Neuron (in vitro differentiated cells): ENCODE measurements at regions not wholly inside any gene's neighbourhood (a gene's known extent, or its start where the extent isn't known, plus 50 kb on each side); places are given as distances from the start of the nearest gene placed in this dataset.
"Not testable (repeated sequence)": the region's sequence is repeated elsewhere in the genome, so short reads cannot be mapped to it uniquely, and the experiment has no call there.

Source experiments
- H2AFZ ChIP-seq: one replicate; pipeline ENCODE4 v1.6.1; 2013; ENCODE audit warnings: low read depth, mild to moderate bottlenecking, inconsistent platforms, low read length, moderate library complexity
- H3K27me3 ChIP-seq: one replicate; pipeline ENCODE4 v1.6.1; 2013; ENCODE audit warnings: low read length; ENCODE audit not compliant: insufficient read depth
- H3K36me3 ChIP-seq: one replicate; pipeline ENCODE4 v1.6.1; 2013; ENCODE audit warnings: low read length; ENCODE audit not compliant: insufficient read depth
- H3K4me1 ChIP-seq: one replicate; pipeline ENCODE4 v1.6.1; 2013; ENCODE audit warnings: low read length; ENCODE audit not compliant: insufficient read depth
- H3K4me3 ChIP-seq: 2 replicates; pipeline ENCODE4 v1.5.1; 2013; ENCODE audit warnings: mild to moderate bottlenecking, low read length, moderate library complexity
- H3K9me3 ChIP-seq: one replicate; pipeline ENCODE4 v1.6.1; 2013; ENCODE audit warnings: low read length

DNA sequence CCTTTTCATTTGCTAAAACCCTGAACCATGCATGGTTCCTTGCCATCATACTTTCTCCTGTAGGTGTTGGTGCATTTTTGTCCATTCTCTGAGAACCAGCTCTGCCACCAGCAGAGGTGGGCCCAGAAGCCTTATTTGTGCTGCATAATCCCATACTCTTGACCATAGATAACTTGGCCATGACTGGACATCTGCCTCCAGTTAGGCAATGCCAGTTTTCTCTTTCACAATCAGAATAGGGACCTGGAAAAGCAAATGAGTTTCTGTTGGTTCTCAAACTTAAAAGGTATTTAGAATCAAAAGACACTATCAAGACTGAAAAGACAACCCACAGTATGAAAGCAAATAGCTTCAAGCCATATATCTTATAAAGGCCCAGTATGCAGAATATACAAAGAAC is 167.3 kb downstream of the MAIP1 start:
- Histone ChIP-seq H3K4me3 (no peak overlapping the region), H3K27me3 (no peaks in the 10 kb centered on the region), H3K4me1 (peaks cover 12% of the 10 kb centered on the region), H3K36me3 (no peaks in the 10 kb centered on the region), H2AFZ (no peak overlapping the region), H3K9me3 (no peaks in the 10 kb centered on the region)

- not testable (repeated sequence) for H3K27me3 ChIP-seq, H3K4me3 ChIP-seq, H2AFZ ChIP-seq, H3K4me1 ChIP-seq, H3K9me3 ChIP-seq, H3K36me3 ChIP-seq
Measured at GRCh38 chr2:200124665-200125368, 169.4 kb downstream of the MAIP1 start.

DNA sequence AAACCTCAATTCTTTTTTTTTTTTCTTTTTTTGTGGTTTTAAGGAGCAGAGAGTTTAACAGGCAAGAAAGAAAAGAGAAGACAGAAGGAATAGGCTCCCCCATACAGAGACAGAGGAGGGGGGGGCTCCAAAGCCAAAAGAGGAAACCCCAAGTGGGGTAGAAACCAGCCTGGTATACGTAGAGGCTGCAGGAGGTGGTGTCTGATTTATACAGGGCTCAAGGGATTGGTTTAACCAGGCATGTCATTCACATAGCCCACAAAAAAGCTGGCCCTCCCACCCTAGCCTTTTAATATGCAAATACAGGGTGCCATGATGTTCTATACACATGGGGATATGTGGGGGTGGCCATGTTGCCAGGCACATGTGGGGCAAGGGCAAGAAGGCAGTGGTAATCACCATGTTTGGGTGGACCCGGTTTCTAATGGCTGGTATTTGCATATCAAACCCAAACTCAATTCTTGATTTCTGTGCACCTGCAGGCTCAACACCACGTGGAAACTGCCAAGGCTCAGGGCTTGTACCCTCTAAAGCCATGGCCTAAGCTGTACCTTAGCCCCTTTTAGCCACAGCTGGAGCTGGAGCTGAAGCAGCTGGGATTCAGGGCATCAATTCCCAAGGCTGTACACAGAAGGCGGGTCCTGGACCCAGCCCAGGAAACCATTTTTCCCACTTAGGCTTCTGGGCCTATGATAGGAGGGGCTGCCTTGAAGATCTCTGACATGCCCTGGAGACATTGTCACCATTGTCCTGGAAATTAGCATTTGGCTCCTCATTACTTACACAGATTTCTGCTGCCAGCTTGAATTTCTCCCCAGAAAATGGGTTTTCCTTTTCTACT is 170.3 kb downstream of the MAIP1 start:
- Histone ChIP-seq H3K36me3 (no peaks in the 10 kb centered on the region), H3K9me3 (no peaks in the 10 kb centered on the region), H3K4me3 (no peak overlapping the region), H3K4me1 (peaks cover 9% of the 10 kb centered on the region), H3K27me3 (no peaks in the 10 kb centered on the region), H2AFZ (no peak overlapping the region)

GRCh38 chr2:200126285-200126670 is 170.9 kb downstream of the MAIP1 start:
- H3K36me3 ChIP-seq, H3K27me3 ChIP-seq, H3K9me3 ChIP-seq, H2AFZ ChIP-seq, H3K4me3 ChIP-seq: not testable (repeated sequence)
- H3K4me1 ChIP-seq: peaks cover 11% of the 10 kb centered on the region

GRCh38 chr2:200126680-200127079 is 171.3 kb downstream of the MAIP1 start:
- H3K4me3 ChIP-seq, H3K9me3 ChIP-seq, H3K36me3 ChIP-seq, H3K27me3 ChIP-seq, H2AFZ ChIP-seq: not testable (repeated sequence)
- peaks cover 11% of the 10 kb centered on the region for H3K4me1 ChIP-seq

DNA sequence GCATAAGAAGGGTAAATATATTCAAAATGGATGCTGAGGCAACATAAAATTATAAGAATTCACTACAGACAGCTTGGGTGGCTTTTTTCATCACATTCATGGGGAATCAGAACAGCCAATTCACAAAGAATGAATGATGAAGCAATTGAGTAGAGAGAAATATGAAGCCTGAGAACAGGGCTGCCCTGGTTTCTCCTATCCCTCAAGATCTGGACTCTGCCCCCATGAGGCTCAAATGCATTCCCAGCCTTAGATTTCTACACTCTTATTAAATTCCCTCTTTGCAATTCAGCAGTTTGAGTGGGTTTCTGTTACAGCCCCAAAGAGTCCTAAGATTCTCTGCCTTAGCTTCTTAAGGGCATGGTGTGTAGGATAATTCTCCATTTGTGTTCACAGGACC is 172.5 kb downstream of the MAIP1 start:
- H3K9me3 ChIP-seq: no peaks in the 10 kb centered on the region
- no peaks in the 10 kb centered on the region for H3K27me3 ChIP-seq
- H3K4me1 ChIP-seq: peaks cover 17% of the 10 kb centered on the region
- H3K36me3 ChIP-seq: no peaks in the 10 kb centered on the region
- no peak overlapping the region for H2AFZ ChIP-seq
- H3K4me3 ChIP-seq: no peak overlapping the region

GRCh38 chr2:200128296-200128695 is 172.9 kb downstream of the MAIP1 start:
- Histone ChIP-seq H3K27me3 (no peaks in the 10 kb centered on the region), H2AFZ (no peak overlapping the region), H3K4me3 (no peak overlapping the region), H3K9me3 (no peaks in the 10 kb centered on the region), H3K36me3 (no peaks in the 10 kb centered on the region), H3K4me1 (peaks cover 22% of the 10 kb centered on the region)

- H3K4me3 ChIP-seq: no peak overlapping the region
- H3K36me3 ChIP-seq: no peaks in the 10 kb centered on the region
- H2AFZ ChIP-seq: no peak overlapping the region
- H3K4me1 ChIP-seq: peaks cover 22% of the 10 kb centered on the region
- H3K9me3 ChIP-seq: peaks cover 2% of the 10 kb centered on the region
- no peaks in the 10 kb centered on the region for H3K27me3 ChIP-seq
Measured at GRCh38 chr2:200129721-200130462, 174.5 kb downstream of the MAIP1 start.

DNA sequence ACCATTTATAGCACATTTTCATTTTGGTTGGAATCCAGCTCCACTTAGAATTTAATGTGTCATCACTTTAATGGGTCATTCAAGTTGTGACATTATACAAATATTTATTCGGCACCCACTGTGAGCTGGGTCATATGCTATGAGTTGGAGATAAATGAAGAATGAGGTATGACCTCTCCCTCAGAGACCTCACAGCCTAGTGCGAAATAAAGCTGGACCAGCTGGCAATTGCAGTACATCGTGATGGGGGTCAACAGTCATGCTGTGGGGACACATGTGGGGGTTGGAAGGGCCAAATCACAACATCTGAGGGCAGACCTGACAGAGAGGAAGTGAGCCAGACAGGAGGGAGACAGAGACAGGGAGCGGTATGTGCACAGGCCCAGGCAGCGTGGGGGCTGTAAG is 175.4 kb downstream of the MAIP1 start:
- H3K36me3 ChIP-seq: no peaks in the 10 kb centered on the region

GRCh38 chr2:200131307-200131706 is 175.2 kb upstream of the SPATS2L start:
- no peak overlapping the region for H2AFZ ChIP-seq

More for the DNA sequence above, 175.4 kb downstream of the MAIP1 start:
- Histone ChIP-seq H3K27me3 (no peaks in the 10 kb centered on the region), H3K4me1 (peaks cover 22% of the 10 kb centered on the region), H2AFZ (no peak overlapping the region), H3K4me3 (no peak overlapping the region), H3K9me3 (peaks cover 2% of the 10 kb centered on the region)

DNA sequence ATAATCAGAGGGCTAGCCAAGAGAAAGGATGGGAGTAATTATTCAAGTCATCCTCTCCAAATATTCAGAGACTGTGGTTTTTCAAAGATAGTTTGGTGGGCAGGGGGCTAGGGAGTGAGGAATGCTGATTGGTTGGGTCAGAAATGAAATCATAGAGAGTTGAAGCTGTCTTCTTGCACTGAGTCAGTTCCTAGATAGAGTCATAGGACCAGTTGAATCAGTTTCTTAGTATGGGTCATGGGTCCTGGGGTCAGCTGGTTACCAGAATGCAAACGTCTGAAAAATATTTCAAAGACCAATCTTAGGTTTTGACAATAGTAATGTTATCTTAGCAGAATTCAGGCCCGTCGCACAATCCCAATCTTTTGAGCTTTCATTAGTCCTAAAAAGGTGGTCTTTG is 171.4 kb upstream of the SPATS2L start:
- Histone ChIP-seq H3K4me3 (no peak overlapping the region), H2AFZ (no peak overlapping the region), H3K4me1 (peaks cover 46% of the 10 kb centered on the region), H3K27me3 (no peaks in the 10 kb centered on the region), H3K9me3 (peaks cover 2% of the 10 kb centered on the region), H3K36me3 (no peaks in the 10 kb centered on the region)

More at GRCh38 chr2:200131307-200131706, 175.2 kb upstream of the SPATS2L start:
- Histone ChIP-seq H3K9me3 (peaks cover 2% of the 10 kb centered on the region), H3K4me1 (peaks cover 22% of the 10 kb centered on the region), H3K36me3 (no peaks in the 10 kb centered on the region), H3K4me3 (no peak overlapping the region), H3K27me3 (no peaks in the 10 kb centered on the region)

GRCh38 chr2:200136655-200137054 is 169.8 kb upstream of the SPATS2L start:
- no peaks in the 10 kb centered on the region for H3K27me3 ChIP-seq
- H3K4me1 ChIP-seq: peaks cover 43% of the 10 kb centered on the region
- peaks cover 2% of the 10 kb centered on the region for H3K9me3 ChIP-seq
- H3K4me3 ChIP-seq: no peak overlapping the region
- H2AFZ ChIP-seq: no peak overlapping the region
- no peaks in the 10 kb centered on the region for H3K36me3 ChIP-seq

DNA sequence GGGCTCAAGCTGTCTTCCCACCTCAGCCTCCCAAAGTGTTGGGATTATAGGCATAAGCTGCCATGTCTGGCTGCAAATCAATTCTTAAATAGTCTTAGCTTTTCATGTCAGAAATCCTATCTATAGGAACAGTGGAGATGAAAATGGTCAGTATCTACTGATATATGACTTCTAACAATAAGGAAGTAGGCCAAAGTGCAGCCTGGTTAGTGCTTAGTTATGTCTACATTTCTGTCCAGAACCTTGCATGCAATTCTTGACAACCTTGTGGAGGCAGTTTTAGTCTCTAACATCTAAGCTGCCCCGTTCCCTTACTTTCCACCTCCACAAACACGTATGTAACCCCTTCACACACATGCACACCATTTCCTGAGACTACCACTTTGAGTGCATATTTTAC is 169.2 kb upstream of the SPATS2L start:
- H3K4me1 ChIP-seq: peaks cover 42% of the 10 kb centered on the region
- H3K27me3 ChIP-seq: no peaks in the 10 kb centered on the region
- no peaks in the 10 kb centered on the region for H3K36me3 ChIP-seq
- no peak overlapping the region for H2AFZ ChIP-seq
- H3K4me3 ChIP-seq: no peak overlapping the region
- H3K9me3 ChIP-seq: peaks cover 2% of the 10 kb centered on the region
